GM12872 (cell line): ENCODE measurements at regions not wholly inside any gene's neighbourhood (a gene's known extent, or its start where the extent isn't known, plus 50 kb on each side); places are given as distances from the start of the nearest gene placed in this dataset.

Experiments used
- CTCF ChIP-seq: IDR thresholded peaks from 3 replicates; pipeline ENCODE4 v1.5.1; 2011; ENCODE audit warnings: low read depth, mild to moderate bottlenecking, low read length, moderate library complexity; ENCODE audit not compliant: insufficient read depth

- TF ChIP-seq CTCF = no peak
Measured at GRCh38 chr5:129384193-129384592, 75.9 kb upstream of the ADAMTS19 start.

- no peak for TF ChIP-seq CTCF
Measured at GRCh38 chr5:129384736-129385135, 75.4 kb upstream of the ADAMTS19 start.

GRCh38 chr5:129387944-129388343 is 72.2 kb upstream of the ADAMTS19 start:
- TF ChIP-seq CTCF = no peak

GRCh38 chr5:129392681-129393080 is 67.4 kb upstream of the ADAMTS19 start:
- no peak for TF ChIP-seq CTCF

DNA sequence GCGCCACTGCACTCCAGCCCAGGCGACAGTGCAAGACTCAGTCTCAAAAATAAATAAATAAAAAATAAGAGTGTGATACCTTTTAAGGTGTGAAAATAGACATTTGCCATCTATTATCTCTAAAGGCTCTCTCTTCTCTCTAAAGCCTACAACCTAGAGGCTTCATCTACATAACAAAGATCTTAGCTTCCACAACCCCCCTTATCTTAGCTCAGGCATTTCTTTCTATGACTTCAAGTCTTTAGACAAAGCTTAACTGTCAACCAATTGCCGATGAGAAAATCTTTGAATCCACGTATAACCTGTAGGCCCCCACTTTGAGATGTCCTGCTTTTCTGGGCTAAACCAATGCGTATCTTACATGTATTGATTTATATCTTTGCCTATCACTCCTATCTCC is 64.9 kb upstream of the ADAMTS19 start:
- TF ChIP-seq CTCF = no peak

DNA sequence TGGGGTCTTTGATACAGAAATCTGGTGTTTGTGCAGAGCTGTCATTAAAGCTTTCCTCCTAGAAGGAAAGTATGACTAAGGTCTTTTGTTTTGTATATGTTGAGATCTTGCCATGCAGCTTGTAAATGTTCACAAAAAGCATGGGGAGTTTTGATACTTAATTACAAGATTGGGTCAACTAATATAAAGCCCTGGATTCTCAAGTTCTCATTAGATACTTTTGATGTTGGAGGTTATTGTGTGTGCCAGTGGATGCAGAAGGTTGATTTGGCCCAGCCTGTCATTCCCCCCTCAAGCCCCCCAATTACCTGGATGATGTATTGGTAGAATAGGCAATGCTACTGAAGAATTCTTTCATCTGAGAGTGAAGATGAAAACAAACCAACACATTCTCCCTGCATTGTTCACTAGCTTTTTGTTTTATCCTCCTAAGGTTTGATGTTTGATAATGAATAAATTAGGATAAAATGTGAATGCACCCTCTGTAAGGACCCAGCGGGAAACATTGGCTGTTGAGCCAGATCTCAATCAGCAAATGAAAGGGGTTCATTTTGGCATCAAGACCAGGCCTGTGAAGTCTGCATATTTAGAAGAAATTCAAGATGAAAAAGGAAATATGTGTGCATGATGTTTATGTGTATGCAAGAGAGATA is 61.9 kb upstream of the ADAMTS19 start:
- no peak for TF ChIP-seq CTCF

GRCh38 chr5:129399069-129399468 is 61.0 kb upstream of the ADAMTS19 start:
- no peak for TF ChIP-seq CTCF
